ENCODE measurements at regions not wholly inside any gene's neighbourhood (a gene's known extent, or its start where the extent isn't known, plus 50 kb on each side); places are given as distances from the start of the nearest gene placed in this dataset.

DNA sequence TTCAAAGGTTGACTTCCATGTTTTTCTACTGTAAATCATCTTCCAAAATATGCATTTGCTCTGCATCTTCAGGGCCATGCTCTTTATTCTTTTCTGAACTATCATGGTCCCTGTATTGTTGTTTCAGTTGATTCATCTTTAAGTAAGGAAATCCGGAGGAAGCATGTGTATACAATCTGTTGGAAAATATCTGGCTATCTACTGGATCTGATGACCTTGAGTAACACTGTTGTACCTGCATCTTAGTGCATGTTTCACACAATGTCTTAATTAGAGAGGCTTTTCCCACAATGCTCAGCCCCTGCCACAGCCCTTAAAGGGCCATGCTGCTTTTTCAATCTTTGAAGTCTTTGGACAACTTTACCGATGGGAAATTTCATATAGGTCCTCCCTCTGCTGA lies 61.8 kb upstream of the SH3RF1 start:
- H2BK20ac ChIP-seq (ENCODE audit: low read length): no peak overlapping the region
- TF ChIP-seq KDM4A (IDR thresholded peaks at IDR 0.05; ENCODE audit: low read depth, low read length, severe bottlenecking) (no peak), BCL11A (IDR thresholded peaks at IDR 0.05; ENCODE audit: low read depth in 2 of 2, low read length in 2 of 2) (no peak), KDM1A (IDR thresholded peaks at IDR 0.05; ENCODE audit: borderline replicate concordance, low read length) (no peak), TAF7 (optimal IDR thresholded peaks at IDR 0.05; ENCODE audit: borderline replicate concordance, low read depth, low read length) (no peak), SP2 (IDR thresholded peaks at IDR 0.05; ENCODE audit: low read length) (no peak), MAFK (IDR thresholded peaks at IDR 0.05; ENCODE audit: low read depth, low read length) (no peak), ASH2L (IDR thresholded peaks at IDR 0.05; ENCODE audit: low read length) (no peak), HDAC2 (IDR thresholded peaks at IDR 0.05; ENCODE audit: borderline replicate concordance in 1 of 2, low read depth in 2 of 2, low read length in 2 of 2) (no peak), CBX5 (IDR thresholded peaks at IDR 0.05; ENCODE audit: low read depth, low read length) (no peak), NANOG (IDR thresholded peaks at IDR 0.05; ENCODE audit: insufficient read depth, low read depth, low read length, poor library complexity, severe bottlenecking) (no peak)
- TF ChIP-seq, protein P1, sequence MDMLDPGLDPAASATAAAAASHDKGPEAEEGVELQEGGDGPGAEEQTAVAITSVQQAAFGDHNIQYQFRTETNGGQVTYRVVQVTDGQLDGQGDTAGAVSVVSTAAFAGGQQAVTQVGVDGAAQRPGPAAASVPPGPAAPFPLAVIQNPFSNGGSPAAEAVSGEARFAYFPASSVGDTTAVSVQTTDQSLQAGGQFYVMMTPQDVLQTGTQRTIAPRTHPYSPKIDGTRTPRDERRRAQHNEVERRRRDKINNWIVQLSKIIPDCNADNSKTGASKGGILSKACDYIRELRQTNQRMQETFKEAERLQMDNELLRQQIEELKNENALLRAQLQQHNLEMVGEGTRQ (IDR thresholded peaks at IDR 0.05; ENCODE audit: low read length): no peak
- TF ChIP-seq, protein P2, sequence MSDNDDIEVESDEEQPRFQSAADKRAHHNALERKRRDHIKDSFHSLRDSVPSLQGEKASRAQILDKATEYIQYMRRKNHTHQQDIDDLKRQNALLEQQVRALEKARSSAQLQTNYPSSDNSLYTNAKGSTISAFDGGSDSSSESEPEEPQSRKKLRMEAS (IDR thresholded peaks at IDR 0.05): no peak
- no peak overlapping the region for H4K5ac ChIP-seq (ENCODE audit: insufficient read length, low read depth, low read length)
- H3K4me1 ChIP-seq (replicated peaks in 1 of 4; ENCODE audit: control insufficient read depth in 3 of 4, insufficient read depth in 4 of 4, low read length in 3 of 4): no peaks in the 10 kb centered on the region
- H3K4me2 ChIP-seq (ENCODE audit: insufficient read depth in 1 of 2, low read depth in 2 of 2, low read length in 2 of 2): no peak overlapping the region
- no peak for FAIRE-seq
- H3K4ac ChIP-seq (replicated peaks; ENCODE audit: insufficient read length, low read depth, low read length): no peak overlapping the region
- no peak overlapping the region for H2AK5ac ChIP-seq (ENCODE audit: low read depth, low read length)
- H3K79me1 ChIP-seq (ENCODE audit: low read depth, low read length): no peaks in the 10 kb centered on the region
- ChIA-PET CTCF (ENCODE audit: partially characterized antibody) (no interaction called here), POLR2A (ENCODE audit: partially characterized antibody) (no interaction called here)
- no peak overlapping the region for H2BK120ac ChIP-seq (replicated peaks; ENCODE audit: low read depth, low read length)
- no peak overlapping the region for H3K23ac ChIP-seq (ENCODE audit: insufficient read length)
- no peak overlapping the region for H3K14ac ChIP-seq (ENCODE audit: insufficient read length)
- H3K79me2 ChIP-seq (ENCODE audit: control insufficient read depth in 1 of 2, insufficient read depth in 2 of 2, low read length in 2 of 2): no peaks in the 10 kb centered on the region
- H3K56ac ChIP-seq (replicated peaks; ENCODE audit: insufficient read length, low read depth, low read length): no peak overlapping the region
- H2BK12ac ChIP-seq (ENCODE audit: low read depth, low read length): no peak overlapping the region
- H4K91ac ChIP-seq (replicated peaks; ENCODE audit: insufficient read length, low read length): no peak overlapping the region
- no peak overlapping the region for H2BK5ac ChIP-seq (ENCODE audit: low read depth, low read length)
- no peak overlapping the region for H3K18ac ChIP-seq (ENCODE audit: extremely low read depth, low read length)
- no peak overlapping the region for H4K8ac ChIP-seq (ENCODE audit: extremely low read depth, insufficient read depth, low read length)
- no peaks in the 10 kb centered on the region for H3K36me3 ChIP-seq (ENCODE audit: control insufficient read depth in 2 of 4, insufficient read depth in 4 of 4, low read length in 3 of 4)
- no peaks in the 10 kb centered on the region for H3K23me2 ChIP-seq (ENCODE audit: low read depth, low read length)
- H3K4me3 ChIP-seq (ENCODE audit: extremely low read depth in 1 of 4, insufficient read depth in 2 of 4, low read depth in 3 of 4, low read length in 4 of 4): no peak overlapping the region
- no peaks in the 10 kb centered on the region for H4K20me1 ChIP-seq (replicated peaks in 1 of 2; ENCODE audit: control insufficient read depth in 1 of 2, insufficient read depth in 2 of 2, low read length in 2 of 2)
- H2BK15ac ChIP-seq (ENCODE audit: low read length): no peak overlapping the region
- DNase-seq (ENCODE audit: low read depth in 1 of 2, low spot score in 2 of 2): no peak
- H3K9me3 ChIP-seq (ENCODE audit: insufficient read depth in 2 of 2, low read depth in 1 of 2, low read length in 1 of 2): peaks cover 0 to 3% of the 10 kb centered on the region in 2 experiments; a peak in 1 of 4 replicates
- no peak overlapping the region for H3K27ac ChIP-seq (ENCODE audit: low read depth, low read length)
- no peaks in the 10 kb centered on the region for H3K27me3 ChIP-seq (replicated peaks in 1 of 4; ENCODE audit: control insufficient read depth in 3 of 4, extremely low read depth in 1 of 4, insufficient read depth in 3 of 4, low read length in 3 of 4)
- no peak overlapping the region for H3K9ac ChIP-seq (replicated peaks in 1 of 4; ENCODE audit: extremely low read depth in 1 of 4, low read depth in 3 of 4, low read length in 3 of 4)
- H2AFZ ChIP-seq (ENCODE audit: low read length): no peak overlapping the region
- WGBS, 2 experiments (ENCODE audit: extremely low coverage in 1 of 2, insufficient coverage in 1 of 2, insufficient read length in 1 of 2, insufficient replicate concordance in 2 of 2, low coverage in 1 of 2, low lambda C conversion rate in 2 of 2, missing lambda C conversion rate in 1 of 2): 93% methylated on average over 2 of the region's 2 CpGs; no CpG with 5 or more reads in 1 of the 2 experiments
